ENCODE measurements at regions not wholly inside any gene's neighbourhood (a gene's known extent, or its start where the extent isn't known, plus 50 kb on each side); places are given as distances from the start of the nearest gene placed in this dataset.

DNA sequence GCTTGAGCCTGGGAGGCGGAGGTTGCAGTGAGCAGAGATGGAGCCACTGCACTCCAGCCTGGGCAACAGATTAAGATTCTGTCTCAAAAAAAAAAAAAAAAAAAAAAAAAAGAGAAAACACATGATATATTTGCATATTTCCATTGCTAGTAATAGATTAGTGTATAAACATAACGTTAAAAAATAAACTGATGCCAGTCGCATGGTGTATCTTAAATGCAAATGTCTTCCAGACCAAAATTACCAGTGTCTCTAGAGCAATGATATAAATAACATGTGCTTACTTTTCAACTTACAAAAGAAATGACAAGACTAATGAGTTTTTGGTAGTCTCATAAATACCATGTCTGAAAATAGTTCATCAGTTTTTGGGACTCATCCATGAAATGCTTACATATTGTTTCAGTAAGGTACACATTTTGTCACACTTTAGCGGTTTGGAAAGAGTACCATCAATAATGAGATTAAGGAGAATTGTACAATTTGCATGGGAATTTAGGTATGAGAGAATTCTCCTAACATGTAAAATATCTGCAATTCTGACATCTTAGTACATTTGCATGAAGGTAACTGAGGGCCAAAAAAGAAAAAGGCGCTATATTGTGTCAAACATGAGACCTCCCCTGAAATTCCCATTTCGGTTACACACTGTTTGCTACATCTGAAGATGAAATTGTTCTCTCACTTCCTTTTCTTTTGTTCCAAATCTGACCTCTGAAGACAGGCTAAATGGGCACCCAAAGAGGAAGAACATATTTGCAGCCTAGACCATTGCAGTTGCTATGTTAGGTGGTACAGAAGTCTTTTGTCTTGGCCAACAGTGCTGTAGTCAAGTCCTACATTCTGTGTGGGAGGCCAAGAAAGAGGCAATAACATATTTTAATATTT, 51.5 kb upstream of the PIP4K2A start:
- H3K27ac ChIP-seq: no peak overlapping the region
- ChIA-PET CTCF (no interaction called here), POLR2A (ENCODE audit: low non-redundant PET) (no interaction called here)
- TF ChIP-seq, protein P1, sequence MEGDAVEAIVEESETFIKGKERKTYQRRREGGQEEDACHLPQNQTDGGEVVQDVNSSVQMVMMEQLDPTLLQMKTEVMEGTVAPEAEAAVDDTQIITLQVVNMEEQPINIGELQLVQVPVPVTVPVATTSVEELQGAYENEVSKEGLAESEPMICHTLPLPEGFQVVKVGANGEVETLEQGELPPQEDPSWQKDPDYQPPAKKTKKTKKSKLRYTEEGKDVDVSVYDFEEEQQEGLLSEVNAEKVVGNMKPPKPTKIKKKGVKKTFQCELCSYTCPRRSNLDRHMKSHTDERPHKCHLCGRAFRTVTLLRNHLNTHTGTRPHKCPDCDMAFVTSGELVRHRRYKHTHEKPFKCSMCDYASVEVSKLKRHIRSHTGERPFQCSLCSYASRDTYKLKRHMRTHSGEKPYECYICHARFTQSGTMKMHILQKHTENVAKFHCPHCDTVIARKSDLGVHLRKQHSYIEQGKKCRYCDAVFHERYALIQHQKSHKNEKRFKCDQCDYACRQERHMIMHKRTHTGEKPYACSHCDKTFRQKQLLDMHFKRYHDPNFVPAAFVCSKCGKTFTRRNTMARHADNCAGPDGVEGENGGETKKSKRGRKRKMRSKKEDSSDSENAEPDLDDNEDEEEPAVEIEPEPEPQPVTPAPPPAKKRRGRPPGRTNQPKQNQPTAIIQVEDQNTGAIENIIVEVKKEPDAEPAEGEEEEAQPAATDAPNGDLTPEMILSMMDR (conservative IDR thresholded peaks at IDR 0.05; ENCODE audit: low read depth): no peak
- no peak for DNase-seq (ENCODE audit: low spot score)

DNA sequence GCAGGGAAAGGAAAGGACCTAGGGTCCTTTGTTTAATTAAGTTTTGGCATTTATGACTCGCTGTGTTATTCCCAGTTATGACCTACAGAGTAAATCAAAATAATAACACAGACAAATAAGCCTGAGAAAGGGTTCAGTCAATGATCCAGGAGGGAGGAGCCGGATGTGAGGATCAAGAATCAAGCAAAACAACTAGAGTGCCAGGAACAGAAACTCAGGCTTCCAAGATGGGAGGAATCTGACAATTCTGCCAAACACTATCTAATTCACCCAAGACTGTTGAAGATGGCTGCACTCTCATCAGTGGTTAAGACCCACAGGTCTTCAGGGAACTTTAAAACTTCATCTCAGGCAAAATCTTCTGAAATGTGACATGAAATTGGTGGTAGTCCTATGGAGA, 50.3 kb upstream of the PIP4K2A start:
- TF ChIP-seq, protein P1 (conservative IDR thresholded peaks at IDR 0.05; ENCODE audit: low read depth): no peak
- DNase-seq (ENCODE audit: low spot score): no peak
- ChIA-PET CTCF (no interaction called here), POLR2A (ENCODE audit: low non-redundant PET) (no interaction called here)
- H3K27ac ChIP-seq: no peak overlapping the region

All from RWPE1 (cell line).